GM18873 (cell line): ENCODE measurements at regions not wholly inside any gene's neighbourhood (a gene's known extent, or its start where the extent isn't known, plus 50 kb on each side); places are given as distances from the start of the nearest gene placed in this dataset.

Source experiments
- ATAC-seq: cut with Tn5 transposase; IDR thresholded peaks from one replicate; pipeline ENCODE4 v1.9.1; 2021; ENCODE audit warnings: mild to moderate bottlenecking, moderate library complexity, moderate number of reproducible peaks; ENCODE audit not compliant: unreplicated experiment, low FRiP score

DNA sequence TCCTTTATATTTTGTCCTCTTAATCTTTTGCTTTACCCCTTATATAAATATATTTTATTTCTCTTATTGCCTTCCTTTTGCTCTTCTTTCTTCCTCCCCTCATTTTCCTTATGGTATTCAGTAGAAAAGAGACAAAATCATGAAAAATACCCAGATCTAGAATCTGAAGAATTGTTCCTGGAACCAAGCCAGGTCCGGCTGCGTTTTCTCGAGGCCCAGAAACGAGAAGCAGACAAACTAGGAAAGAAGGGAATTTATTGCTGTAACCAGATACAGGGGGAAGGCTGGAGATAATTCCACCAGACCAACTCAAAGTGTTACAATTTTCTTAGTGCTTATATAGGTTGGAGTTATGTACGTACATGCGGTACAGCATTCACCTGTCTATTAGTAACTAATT, 328.7 kb downstream of the GABRG1 start:
- ATAC-seq = no peak

DNA sequence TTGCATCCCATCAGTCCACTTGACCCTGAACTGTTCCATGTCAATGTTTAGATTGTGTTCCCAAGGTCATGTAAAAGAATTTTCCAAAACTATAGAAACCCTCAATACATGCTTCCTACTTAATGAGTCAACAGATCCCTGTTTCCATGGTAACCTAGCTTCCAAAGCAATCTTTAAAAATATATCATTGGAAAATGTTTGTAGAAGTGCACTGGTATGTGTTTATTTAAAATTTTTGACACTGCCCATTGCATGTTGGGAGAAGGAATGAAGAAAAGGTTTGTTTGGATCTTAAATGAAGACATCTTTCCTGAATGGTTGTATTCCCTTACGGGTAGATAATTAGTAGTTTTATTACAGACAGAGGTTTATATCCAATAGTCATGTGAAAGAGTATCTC, 345.3 kb downstream of the GABRG1 start:
- ATAC-seq = no peak

- ATAC-seq = no peak
Observed at GRCh38 chr4:45776146-45776545, 347.7 kb downstream of the GABRG1 start.

- ATAC-seq = no peak
Observed at GRCh38 chr4:45770958-45771357, 352.9 kb downstream of the GABRG1 start.

DNA sequence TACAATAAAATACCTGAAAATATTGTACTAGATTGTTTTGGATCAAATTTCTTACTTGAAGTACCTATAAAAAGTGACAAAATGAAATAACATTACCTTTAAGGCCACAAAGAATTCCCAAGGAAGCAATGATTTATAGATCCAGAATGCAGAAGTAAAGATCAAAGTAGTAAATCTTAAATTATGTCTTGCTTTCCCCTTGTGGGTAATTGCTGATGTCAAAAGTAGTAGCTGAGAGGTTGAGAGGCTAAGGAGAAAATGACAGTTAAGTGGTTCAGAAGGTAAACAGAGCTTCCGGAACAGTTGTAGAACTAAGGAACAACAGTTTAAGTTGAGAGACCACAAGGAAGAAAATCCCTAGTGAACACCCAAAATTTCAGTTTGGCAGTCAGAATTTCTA, 358.3 kb downstream of the GABRG1 start:
- ATAC-seq = no peak

DNA sequence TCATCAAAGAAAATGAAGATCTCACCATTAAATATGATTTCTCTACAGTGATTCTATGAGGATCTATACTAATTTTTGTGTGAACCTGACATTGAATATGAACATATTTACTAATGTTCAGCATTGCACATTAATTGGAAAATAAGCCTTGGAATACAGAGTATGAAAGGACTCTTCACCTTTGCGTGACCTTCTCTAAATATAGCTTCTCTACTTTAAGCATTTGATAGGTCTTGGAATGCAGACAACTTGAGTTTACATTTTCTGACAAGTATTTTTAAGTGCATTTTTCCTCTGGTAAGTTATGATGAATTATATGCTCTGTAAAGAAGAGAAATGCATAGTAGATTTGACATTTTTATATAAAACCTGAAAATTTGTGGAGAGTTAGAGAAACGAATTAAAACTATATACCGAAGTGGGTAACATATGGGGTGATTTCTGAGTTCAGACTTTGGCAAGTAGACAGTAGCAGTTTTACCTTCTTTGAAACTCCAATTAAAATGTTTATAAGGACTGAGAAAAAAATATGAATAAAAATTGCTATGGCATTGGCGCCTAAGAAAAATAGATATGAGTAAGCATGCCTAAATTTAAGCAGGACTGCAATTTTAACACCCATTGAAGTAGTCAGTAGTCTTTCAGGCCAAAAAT, 371.9 kb downstream of the GABRG1 start:
- no peak for ATAC-seq

GRCh38 chr4:45750721-45751120, 373.1 kb downstream of the GABRG1 start:
- ATAC-seq = no peak

DNA sequence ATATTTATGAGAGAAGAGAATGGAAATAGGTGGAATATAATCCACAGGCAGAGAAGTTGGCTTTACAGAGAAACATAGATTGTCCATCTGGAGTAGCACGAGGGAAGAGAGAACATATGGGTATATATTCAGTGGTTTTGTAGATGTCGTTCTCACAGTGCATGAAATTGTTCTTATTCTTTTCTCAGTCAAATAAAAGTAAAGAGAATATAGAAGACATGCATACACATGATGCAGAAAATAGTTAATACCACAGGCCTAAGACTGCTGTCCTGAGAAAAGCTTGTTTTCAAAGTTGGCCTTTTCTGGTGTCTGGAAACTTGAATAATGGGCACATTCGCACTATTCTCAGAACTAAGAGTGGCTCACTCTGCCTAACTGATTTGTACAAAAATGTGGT, 378.1 kb downstream of the GABRG1 start:
- no peak for ATAC-seq

GRCh38 chr4:45741897-45742296, 382.0 kb downstream of the GABRG1 start:
- no peak for ATAC-seq

DNA sequence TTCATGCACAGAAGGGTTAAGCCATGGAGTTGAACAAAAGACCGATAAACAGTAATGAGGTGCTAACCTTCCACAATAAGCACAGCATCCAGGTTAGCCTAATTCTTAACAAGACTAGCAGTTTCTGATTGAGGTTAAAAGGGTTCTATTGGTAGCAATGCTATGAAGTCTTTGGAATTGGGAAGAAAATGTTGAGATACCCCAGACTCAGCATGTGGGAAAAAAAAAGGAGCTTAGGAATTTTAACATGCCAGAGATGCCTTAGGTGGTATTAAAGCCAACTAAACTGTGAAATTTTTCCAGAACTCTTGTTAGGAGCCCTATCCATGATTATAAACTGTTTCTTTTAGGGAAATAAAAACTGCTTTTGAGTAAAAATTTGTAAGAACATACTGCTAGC, 391.7 kb downstream of the GABRG1 start:
- ATAC-seq = no peak

- no peak for ATAC-seq
Observed at GRCh38 chr4:45716093-45716492, 407.8 kb downstream of the GABRG1 start.

GRCh38 chr4:45713996-45714395, 409.9 kb downstream of the GABRG1 start:
- no peak for ATAC-seq

DNA sequence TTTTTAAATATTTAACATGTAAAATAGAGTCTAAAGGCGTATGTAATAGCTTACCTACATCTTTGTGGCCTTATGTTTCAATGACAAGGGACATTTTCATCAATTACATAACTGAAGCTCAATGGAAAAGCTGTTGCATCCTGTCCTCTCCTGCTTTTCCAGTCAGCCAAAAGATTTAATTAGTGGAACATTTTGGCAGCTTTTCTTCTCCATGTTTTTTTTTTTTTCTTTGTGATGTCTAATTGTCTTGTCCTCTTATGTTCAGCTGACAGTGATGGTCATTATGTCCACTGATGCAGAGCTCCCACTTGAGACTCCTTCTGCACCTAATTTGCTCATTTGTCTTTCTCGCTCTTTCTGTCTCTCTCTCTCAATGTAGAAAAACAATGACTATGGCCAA, 422.2 kb downstream of the GABRG1 start:
- no peak for ATAC-seq

GRCh38 chr4:45693746-45694145, 430.1 kb downstream of the GABRG1 start:
- no peak for ATAC-seq

DNA sequence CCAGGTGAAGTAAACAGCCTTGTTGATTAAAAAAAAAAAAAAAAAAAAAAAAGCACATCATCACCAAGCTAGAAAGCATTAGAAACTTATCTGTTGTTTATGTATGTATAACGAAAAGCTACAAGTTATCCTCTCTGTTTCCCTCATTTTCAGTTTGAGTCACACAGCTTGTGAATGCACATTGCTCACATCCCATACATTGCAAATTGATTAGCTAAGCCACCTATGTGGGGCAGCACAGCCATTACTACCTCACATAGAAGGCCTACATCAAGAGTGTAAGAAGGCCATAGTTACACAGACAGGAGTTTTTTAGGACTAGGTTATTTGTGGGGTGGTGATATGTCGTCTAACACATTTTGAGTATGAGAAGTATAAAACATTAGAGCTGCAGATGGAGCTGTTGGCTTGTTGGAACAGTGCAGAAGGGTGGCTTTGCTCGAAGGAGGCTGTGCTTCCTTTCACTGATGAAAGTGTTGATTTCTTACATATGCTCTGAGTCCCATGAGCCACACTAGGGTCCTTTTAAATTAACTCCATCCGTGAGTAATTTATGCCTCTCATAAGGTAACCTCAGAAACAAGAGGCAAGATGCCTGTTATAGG, 431.6 kb downstream of the GABRG1 start:
- no peak for ATAC-seq

DNA sequence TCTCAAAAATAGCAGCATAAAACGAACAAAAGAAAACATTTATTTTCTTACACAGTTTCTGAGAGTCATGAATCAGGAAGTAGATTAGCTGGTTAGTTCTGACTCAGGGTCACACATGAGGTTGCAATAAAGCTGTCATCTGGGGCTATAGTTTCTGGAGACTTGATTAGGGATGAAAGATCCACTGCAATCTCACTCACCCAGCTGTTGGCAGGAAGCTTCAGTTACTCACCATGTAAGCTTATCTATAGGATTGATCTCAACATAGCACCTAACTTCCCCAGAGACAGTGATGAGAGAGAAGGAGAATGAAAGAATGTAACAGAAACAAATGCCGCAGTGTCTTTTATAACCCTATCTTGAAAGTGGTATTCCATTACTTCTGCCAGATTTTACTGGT, 435.5 kb downstream of the GABRG1 start:
- ATAC-seq = no peak

DNA sequence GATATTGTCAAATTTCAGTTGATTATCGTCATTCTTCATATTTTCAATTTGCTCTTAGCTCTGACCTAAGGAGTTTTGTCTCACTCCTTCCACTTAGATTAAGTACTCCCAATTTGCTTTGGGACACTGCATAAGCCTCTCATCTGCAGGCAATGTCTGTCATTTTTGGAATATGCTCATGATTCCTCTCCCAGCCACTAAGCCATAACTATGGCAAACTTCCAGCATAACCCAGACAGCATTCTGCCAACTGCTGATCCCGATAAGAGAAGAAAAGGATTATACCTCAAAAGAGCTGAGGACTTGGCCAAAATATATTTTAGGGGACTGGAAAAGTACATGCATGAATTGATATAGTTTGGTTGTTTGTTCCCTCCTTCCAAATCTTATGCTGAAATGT, 444.4 kb downstream of the GABRG1 start:
- no peak for ATAC-seq

DNA sequence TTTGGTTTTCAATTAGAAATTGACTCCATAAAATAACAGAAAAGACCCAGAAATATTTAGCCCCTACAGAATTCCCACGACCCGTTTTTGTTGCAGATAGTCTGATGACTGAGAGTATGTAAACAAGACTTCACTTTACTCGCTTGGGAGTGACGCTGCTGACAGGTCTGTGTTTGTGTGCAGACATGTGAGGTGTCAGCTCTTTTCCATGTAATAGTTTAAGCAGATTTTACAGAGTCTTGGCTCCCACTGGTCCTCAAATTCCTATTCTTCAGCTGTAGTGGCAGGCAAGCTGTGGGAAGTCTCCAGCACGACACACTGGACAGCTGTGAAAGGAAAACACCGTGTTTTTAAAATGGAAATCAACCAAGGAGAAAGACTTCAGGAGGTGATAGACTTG, 455.7 kb downstream of the GABRG1 start:
- ATAC-seq = no peak

DNA sequence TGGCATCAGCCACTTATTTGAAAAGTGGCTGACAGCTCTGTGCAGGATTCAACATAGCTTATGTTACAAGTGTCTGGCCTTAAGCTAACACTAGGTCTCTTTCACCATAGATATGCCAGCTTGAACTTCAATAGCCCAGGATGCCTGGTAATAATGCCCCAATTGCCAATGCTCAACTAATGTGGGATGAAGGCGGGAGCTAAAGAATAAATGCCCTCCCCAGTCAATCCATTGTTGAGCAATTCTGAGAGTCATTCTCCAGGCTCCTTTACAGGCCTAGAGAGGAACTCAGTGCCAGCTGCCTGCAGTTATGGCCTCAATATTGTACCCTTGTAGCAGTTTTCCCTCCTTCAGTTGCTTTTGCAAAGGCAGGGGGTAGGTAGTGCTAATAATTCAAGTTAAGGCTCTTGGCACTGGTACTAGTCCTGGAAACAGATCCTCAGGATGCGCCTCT, 460.2 kb downstream of the GABRG1 start:
- no peak for ATAC-seq

- ATAC-seq = no peak
Observed at GRCh38 chr4:45663003-45663402, 460.9 kb downstream of the GABRG1 start.

GRCh38 chr4:45661893-45662292, 462.0 kb downstream of the GABRG1 start:
- ATAC-seq = no peak

GRCh38 chr4:45650545-45650944, 473.3 kb downstream of the GABRG1 start:
- no peak for ATAC-seq
